Bronchial epithelial cell (primary cell): ENCODE measurements at regions not wholly inside any gene's neighbourhood (a gene's known extent, or its start where the extent isn't known, plus 50 kb on each side); places are given as distances from the start of the nearest gene placed in this dataset.
"Not testable (repeated sequence)": the region's sequence is repeated elsewhere in the genome, so short reads cannot be mapped to it uniquely, and the experiment has no call there.

Source experiments
- DNase-seq: peaks from one replicate; pipeline ENCODE4 v3.0.0-alpha.2; 2010; ENCODE audit warnings: low read depth
- FAIRE-seq: peaks from 2 replicates; lab custom pipeline; 2011; peaks lifted over from hg19 to GRCh38; lab: Jason Lieb, UNC
- H3K27me3 ChIP-seq: 2 replicates; pipeline ENCODE4 v1.5.1; 2011; ENCODE audit warnings: low read length; ENCODE audit not compliant: control insufficient read depth, insufficient read depth
- H3K36me3 ChIP-seq: 2 replicates; pipeline ENCODE4 v1.5.1; 2011; ENCODE audit warnings: low read length; ENCODE audit not compliant: control insufficient read depth, insufficient read depth
- H3K4me3 ChIP-seq: 2 replicates; pipeline ENCODE4 v1.5.1; 2011; ENCODE audit warnings: mild to moderate bottlenecking, low read depth, low read length, control low read depth
- CTCF ChIP-seq: IDR thresholded peaks from 2 replicates; pipeline ENCODE4 v1.5.1; 2011; ENCODE audit warnings: mild to moderate bottlenecking, moderate library complexity, low read length, control low read depth, inconsistent platforms; ENCODE audit not compliant: insufficient read depth, severe bottlenecking

- no peak for TF ChIP-seq CTCF
- no peak overlapping the region for H3K4me3 ChIP-seq
- FAIRE-seq (no peak), DNase-seq (no peak)
- H3K36me3 ChIP-seq = no peaks in the 10 kb centered on the region
- peaks cover 1% of the 10 kb centered on the region for H3K27me3 ChIP-seq
Measured at GRCh38 chr14:56063131-56063530, 55.1 kb upstream of the PELI2 start.

GRCh38 chr14:56064513-56064912, 53.7 kb upstream of the PELI2 start:
- no peak overlapping the region for H3K4me3 ChIP-seq
- DNase-seq = no peak
- no peaks in the 10 kb centered on the region for H3K27me3 ChIP-seq
- FAIRE-seq = no peak
- no peaks in the 10 kb centered on the region for H3K36me3 ChIP-seq
- no peak for TF ChIP-seq CTCF

- not testable (repeated sequence) for DNase-seq, H3K36me3 ChIP-seq, H3K27me3 ChIP-seq, FAIRE-seq, H3K4me3 ChIP-seq
Measured at GRCh38 chr14:56065199-56065598, 53.0 kb upstream of the PELI2 start.

- FAIRE-seq = peak; percentile 55
- Histone ChIP-seq H3K4me3 (no peak overlapping the region), H3K36me3 (no peaks in the 10 kb centered on the region), H3K27me3 (no peaks in the 10 kb centered on the region)
- no peak for TF ChIP-seq CTCF
- DNase-seq = peak; percentile 82
Measured at GRCh38 chr14:56065621-56066290, 52.5 kb upstream of the PELI2 start.
